Epithelial cell of esophagus (primary cell): ENCODE measurements at regions not wholly inside any gene's neighbourhood (a gene's known extent, or its start where the extent isn't known, plus 50 kb on each side); places are given as distances from the start of the nearest gene placed in this dataset.

Experiments
- DNase-seq: peaks from one replicate; pipeline ENCODE4 v3.0.0; 2010; ENCODE audit warnings: low read depth
- H3K4me3 ChIP-seq: 2 replicates; pipeline ENCODE4 v1.5.1; 2011; ENCODE audit warnings: mild to moderate bottlenecking, low read length, control low read depth
- CTCF ChIP-seq: IDR thresholded peaks from 2 replicates; pipeline ENCODE4 v1.5.1; 2011; ENCODE audit warnings: low read depth, mild to moderate bottlenecking, low read length, control low read depth, inconsistent platforms; ENCODE audit not compliant: insufficient read depth; ENCODE audit errors: missing control alignments

GRCh38 chr15:69718436-69718835 lies 265.8 kb downstream of the RPLP1 start:
- DNase-seq, result no peak
- TF ChIP-seq CTCF, result no peak
- H3K4me3 ChIP-seq, result no peak overlapping the region

GRCh38 chr15:69718916-69719315 lies 266.3 kb downstream of the RPLP1 start:
- DNase-seq, result no peak
- TF ChIP-seq CTCF, result no peak
- no peak overlapping the region for H3K4me3 ChIP-seq

GRCh38 chr15:69719527-69720240 lies 267.1 kb downstream of the RPLP1 start:
- TF ChIP-seq CTCF, result no peak

GRCh38 chr15:69720536-69720935 lies 267.9 kb downstream of the RPLP1 start:
- DNase-seq, result no peak
- H3K4me3 ChIP-seq, result no peak overlapping the region
- TF ChIP-seq CTCF, result no peak

More at GRCh38 chr15:69719527-69720240, 267.1 kb downstream of the RPLP1 start:
- DNase-seq, result no peak
- no peak overlapping the region for H3K4me3 ChIP-seq

- DNase-seq, result no peak
- TF ChIP-seq CTCF, result no peak
- no peak overlapping the region for H3K4me3 ChIP-seq
Measured at GRCh38 chr15:69722924-69723323, 270.3 kb downstream of the RPLP1 start.

GRCh38 chr15:69723404-69724096 lies 270.9 kb downstream of the RPLP1 start:
- H3K4me3 ChIP-seq, result no peak overlapping the region

More at GRCh38 chr15:69723404-69724096, 270.9 kb downstream of the RPLP1 start:
- no peak for TF ChIP-seq CTCF
- no peak for DNase-seq
